Caco-2 (cell line): ENCODE measurements at regions not wholly inside any gene's neighbourhood (a gene's known extent, or its start where the extent isn't known, plus 50 kb on each side); places are given as distances from the start of the nearest gene placed in this dataset.

Experiments used
- BruUV-seq: library from RNA; stranded (reverse); fragments of 400-500 nt; replicated peaks from 2 replicates; lab custom pipeline; 2021; lab: Mats Ljungman, UMichigan
- CTCF ChIA-PET: fragments of 300-600 bp; sonication (Branson Sonifier 250); formaldehyde crosslinking; loops from one replicate; lab custom pipeline; 2022; ENCODE audit warnings: antibody characterized with exemption; lab: Charles Lee
- POLR2A ChIA-PET: fragments of 300-600 bp; sonication (Branson Sonifier 250); formaldehyde crosslinking; loops from one replicate; lab custom pipeline; 2022; ENCODE audit warnings: antibody characterized with exemption; lab: Charles Lee
- DNase-seq, 2 experiments: peaks; one replicate each; pipeline versions ENCODE4 v3.0.0 to v3.0.0-alpha.2; 2020 to 2022
- H3K27me3 ChIP-seq: replicated peaks from 2 replicates; pipeline ENCODE4 v1.6.0; 2011; ENCODE audit warnings: low read length; ENCODE audit not compliant: control insufficient read depth, insufficient read depth
- H3K36me3 ChIP-seq: 2 replicates; pipeline ENCODE4 v1.5.1; 2011; ENCODE audit warnings: low read length; ENCODE audit not compliant: control insufficient read depth, insufficient read depth
- H3K4me1 ChIP-seq: fragments of 250-450 bp; sonication (Bioruptor Pico); 2 replicates; pipeline ENCODE4 v1.5.1; 2020; ENCODE audit warnings: mild to moderate bottlenecking
- H3K4me3 ChIP-seq: 2 replicates; pipeline ENCODE4 v1.5.1; 2011; ENCODE audit warnings: low read depth, mild to moderate bottlenecking, control low read depth, low read length
- H3K9me3 ChIP-seq: fragments of 250-450 bp; sonication (Bioruptor Pico); 2 replicates; pipeline ENCODE4 v1.5.1; 2020; ENCODE audit warnings: mild to moderate bottlenecking, moderate library complexity
- H3K27ac Mint-ChIP-seq: one replicate; pipeline ENCODE4 v1.8.0; 2022; ENCODE audit warnings: mixed read lengths; ENCODE audit not compliant: unreplicated experiment
- H3K27me3 Mint-ChIP-seq: one replicate; pipeline ENCODE4 v1.8.0; 2022; ENCODE audit warnings: mixed read lengths; ENCODE audit not compliant: insufficient read depth, unreplicated experiment
- H3K36me3 Mint-ChIP-seq: one replicate; pipeline ENCODE4 v1.8.0; 2022; ENCODE audit warnings: mild to moderate bottlenecking, mixed read lengths; ENCODE audit not compliant: insufficient read depth, unreplicated experiment
- H3K4me1 Mint-ChIP-seq: one replicate; pipeline ENCODE4 v1.8.0; 2022; ENCODE audit warnings: low read depth, mixed read lengths; ENCODE audit not compliant: unreplicated experiment
- H3K4me3 Mint-ChIP-seq: one replicate; pipeline ENCODE4 v1.8.0; 2022; ENCODE audit warnings: mild to moderate bottlenecking, moderate library complexity, mixed read lengths; ENCODE audit not compliant: unreplicated experiment
- H3K9me3 Mint-ChIP-seq: one replicate; pipeline ENCODE4 v1.8.0; 2022; ENCODE audit warnings: mixed read lengths; ENCODE audit not compliant: unreplicated experiment
- CTCF ChIP-seq, 2 experiments: fragments of 200-600 bp in 1 of 2; IDR thresholded peaks; 1 replicate in 1 of 2; 2 replicates in 1 of 2; pipeline versions ENCODE4 v1.5.1 to v1.8.0; 2011 to 2022; ENCODE audit warnings: antibody characterized with exemption in 1 of 2, control low read depth in 1 of 2, inconsistent platforms in 1 of 2, low read depth in 1 of 2, low read length in 1 of 2, mild to moderate bottlenecking in 1 of 2, moderate library complexity in 1 of 2; ENCODE audit not compliant: insufficient read depth in 1 of 2, severe bottlenecking in 1 of 2, unreplicated experiment in 1 of 2
- intact Hi-C: fragments of 100-400 bp; cut with micrococcal nuclease; formaldehyde crosslinking; loops from one replicate; pipeline ENCODE4 v1.10.0; 2022; ENCODE audit not compliant: unreplicated experiment

DNA sequence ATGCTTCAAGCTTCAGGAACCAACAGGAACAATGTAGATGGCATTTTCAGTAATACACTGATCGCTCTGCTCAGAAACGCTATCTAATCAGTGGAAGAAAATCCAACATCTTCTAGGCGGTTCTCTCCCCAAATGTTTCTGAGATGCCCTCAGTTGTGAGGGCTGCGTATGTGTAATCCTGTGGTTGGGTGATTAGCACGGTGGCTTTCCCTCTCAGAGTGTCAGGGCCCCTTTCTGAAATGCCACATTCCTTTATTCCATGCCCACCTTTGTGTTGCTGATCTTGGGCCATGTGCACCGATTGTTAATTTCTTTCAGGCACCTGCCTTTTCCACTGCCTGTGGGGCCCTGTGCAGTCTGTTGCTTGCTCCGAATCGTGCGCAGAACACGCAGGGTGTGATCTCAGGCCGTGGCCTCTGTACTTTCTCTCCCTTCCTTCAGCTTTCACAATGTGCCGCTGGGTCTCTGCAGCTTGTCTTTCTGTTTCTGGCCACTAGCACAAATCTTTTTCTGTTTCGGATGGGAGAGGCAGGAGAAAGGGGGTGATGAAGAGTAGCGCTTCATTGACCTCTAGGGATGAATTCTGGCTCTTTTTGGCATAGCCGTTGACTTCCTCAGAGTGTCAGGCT lies 324.0 kb downstream of the PARP8 start:
- no peak for DNase-seq
- no peaks in the 10 kb centered on the region for H3K36me3 Mint-ChIP-seq
- H3K27ac Mint-ChIP-seq, result no peak overlapping the region
- Histone ChIP-seq H3K9me3 (no peaks in the 10 kb centered on the region), H3K4me3 (no peak overlapping the region), H3K27me3 (no peaks in the 10 kb centered on the region), H3K36me3 (no peaks in the 10 kb centered on the region), H3K4me1 (peaks cover 16% of the 10 kb centered on the region)
- no peak for TF ChIP-seq CTCF (IDR thresholded peaks at IDR 0.05; ENCODE audit: insufficient read depth in 1 of 2, low read depth in 1 of 2, low read length in 1 of 2, severe bottlenecking in 1 of 2, unreplicated experiment in 1 of 2)
- H3K9me3 Mint-ChIP-seq, result no peaks in the 10 kb centered on the region
- no peaks in the 10 kb centered on the region for H3K4me1 Mint-ChIP-seq
- no peak overlapping the region for H3K4me3 Mint-ChIP-seq
- ChIA-PET CTCF (no interaction called here), POLR2A (no interaction called here)
- intact Hi-C loops, result no loop called here
- BruUV-seq, result no TSS peak
- no peaks in the 10 kb centered on the region for H3K27me3 Mint-ChIP-seq

DNA sequence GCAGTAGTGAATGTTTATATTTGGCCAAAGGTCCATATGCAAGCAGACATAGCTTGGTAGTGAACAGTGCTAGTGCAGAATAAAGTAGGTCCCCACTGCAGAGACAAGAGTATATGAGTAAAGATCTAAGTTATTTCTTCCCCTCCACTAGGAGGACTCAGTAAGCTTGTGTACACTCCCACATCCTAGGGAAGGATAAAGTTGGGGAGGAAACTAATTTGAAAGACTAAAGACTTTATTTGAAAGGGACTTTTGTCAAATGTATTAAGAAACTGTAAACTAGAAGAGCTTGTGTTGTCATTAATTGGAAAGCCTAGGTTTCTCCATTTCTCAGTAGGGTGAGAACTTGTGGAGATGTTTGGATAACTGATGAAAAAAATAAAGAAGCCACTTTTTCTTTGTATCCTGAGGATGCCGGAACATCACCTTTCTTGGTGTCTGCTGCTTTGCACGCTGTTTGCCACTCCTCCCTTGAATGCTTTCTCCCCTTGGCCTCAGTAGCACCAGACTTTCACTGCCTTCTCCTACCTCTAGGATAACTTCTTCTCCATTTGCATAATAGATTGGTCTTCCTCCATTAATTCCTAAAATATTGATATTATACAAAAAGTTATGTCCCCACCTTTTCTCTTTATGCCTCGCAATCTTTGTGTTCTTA lies 329.0 kb downstream of the PARP8 start:
- no peaks in the 10 kb centered on the region for H3K9me3 ChIP-seq
- H3K27me3 ChIP-seq, result no peaks in the 10 kb centered on the region
- no peak overlapping the region for H3K4me3 ChIP-seq
- Mint-ChIP-seq H3K27ac (no peak overlapping the region), H3K4me3 (no peak overlapping the region), H3K27me3 (no peaks in the 10 kb centered on the region), H3K4me1 (no peaks in the 10 kb centered on the region), H3K36me3 (no peaks in the 10 kb centered on the region), H3K9me3 (no peaks in the 10 kb centered on the region)
- TF ChIP-seq CTCF (IDR thresholded peaks at IDR 0.05; ENCODE audit: insufficient read depth in 1 of 2, low read depth in 1 of 2, low read length in 1 of 2, severe bottlenecking in 1 of 2, unreplicated experiment in 1 of 2), result no peak
- no TSS peak for BruUV-seq
- no peak for DNase-seq
- POLR2A ChIA-PET, result no interaction called here
- no peaks in the 10 kb centered on the region for H3K36me3 ChIP-seq
- CTCF ChIA-PET, result no interaction called here
- intact Hi-C loops, result loop anchor here (1.0 kb wide), 1 partner anchor 420 kb away; no protein-coding TSS in a partner anchor
- H3K4me1 ChIP-seq, result no peaks in the 10 kb centered on the region; the same call in 1 of the 2 replicates

DNA sequence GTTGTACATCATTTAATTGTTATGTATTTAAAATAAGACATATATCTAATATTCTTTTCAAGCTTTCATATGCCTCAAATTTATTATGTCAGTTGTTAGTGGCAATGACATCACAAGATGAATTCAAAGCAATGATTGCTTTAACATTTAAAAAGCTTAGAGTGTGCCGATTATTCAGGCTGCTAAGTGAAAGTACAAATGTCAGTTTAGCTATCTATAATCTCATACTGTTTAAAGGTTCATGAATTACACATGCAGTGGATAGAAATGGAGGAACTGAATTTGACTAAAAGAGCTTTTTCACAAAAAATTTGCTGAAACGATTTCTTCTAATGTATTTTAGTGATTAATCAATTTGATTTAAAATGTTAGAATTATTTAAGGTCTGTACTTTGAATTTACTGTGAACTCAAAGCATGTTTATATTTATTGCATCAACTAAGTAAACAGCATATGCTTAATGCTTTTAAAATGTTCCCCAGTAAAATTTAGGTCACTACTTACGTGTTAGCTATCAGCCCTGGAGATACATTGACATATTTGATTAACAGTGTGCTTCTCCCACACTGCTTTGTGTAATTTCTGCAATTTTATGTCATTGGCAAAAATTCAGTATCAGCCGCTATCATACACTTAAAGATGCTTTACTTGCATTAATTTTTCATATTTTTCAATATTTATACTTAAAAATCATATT lies 334.9 kb downstream of the PARP8 start:
- Histone ChIP-seq H3K4me3 (no peak overlapping the region), H3K36me3 (no peaks in the 10 kb centered on the region), H3K4me1 (no peaks in the 10 kb centered on the region), H3K27me3 (no peaks in the 10 kb centered on the region), H3K9me3 (no peaks in the 10 kb centered on the region)
- BruUV-seq, result no TSS peak
- H3K4me3 Mint-ChIP-seq, result no peak overlapping the region
- ChIA-PET CTCF (no interaction called here), POLR2A (no interaction called here)
- H3K27ac Mint-ChIP-seq, result no peak overlapping the region
- no peak for DNase-seq
- intact Hi-C loops, result no loop called here
- H3K9me3 Mint-ChIP-seq, result no peaks in the 10 kb centered on the region
- H3K27me3 Mint-ChIP-seq, result peaks cover 12% of the 10 kb centered on the region
- H3K4me1 Mint-ChIP-seq, result no peaks in the 10 kb centered on the region
- no peak for TF ChIP-seq CTCF (IDR thresholded peaks at IDR 0.05; ENCODE audit: insufficient read depth in 1 of 2, low read depth in 1 of 2, low read length in 1 of 2, severe bottlenecking in 1 of 2, unreplicated experiment in 1 of 2)
- no peaks in the 10 kb centered on the region for H3K36me3 Mint-ChIP-seq
